ENCODE measurements at regions not wholly inside any gene's neighbourhood (a gene's known extent, or its start where the extent isn't known, plus 50 kb on each side); places are given as distances from the start of the nearest gene placed in this dataset.

- no peak for TF ChIP-seq CTCF (conservative IDR thresholded peaks at IDR 0.05; ENCODE audit: low read length)
- no peak overlapping the region for H3K4me3 ChIP-seq (ENCODE audit: low read length)
- no peak for DNase-seq (ENCODE audit: low read depth)
Measured at GRCh38 chr4:178080312-178080711, 638.1 kb upstream of the AGA start.

GRCh38 chr4:178081176-178081575 lies 638.9 kb upstream of the AGA start:
- DNase-seq (ENCODE audit: low read depth) = no peak
- no peak overlapping the region for H3K4me3 ChIP-seq (ENCODE audit: low read length)
- no peak for TF ChIP-seq CTCF (conservative IDR thresholded peaks at IDR 0.05; ENCODE audit: low read length)

- no peak overlapping the region for H3K4me3 ChIP-seq (ENCODE audit: low read length)
- TF ChIP-seq CTCF (conservative IDR thresholded peaks at IDR 0.05; ENCODE audit: low read length) = no peak
- no peak for DNase-seq (ENCODE audit: low read depth)
Measured at GRCh38 chr4:178081896-178082295, 639.7 kb upstream of the AGA start.

- no peak overlapping the region for H3K4me3 ChIP-seq (ENCODE audit: low read length)
- no peak for DNase-seq (ENCODE audit: low read depth)
- TF ChIP-seq CTCF (conservative IDR thresholded peaks at IDR 0.05; ENCODE audit: low read length) = no peak
Measured at GRCh38 chr4:178082906-178083305, 640.7 kb upstream of the AGA start.

- no peak for TF ChIP-seq CTCF (conservative IDR thresholded peaks at IDR 0.05; ENCODE audit: low read length)
- H3K4me3 ChIP-seq (ENCODE audit: low read length) = no peak overlapping the region
- no peak for DNase-seq (ENCODE audit: low read depth)
Measured at GRCh38 chr4:178083968-178084367, 641.7 kb upstream of the AGA start.

- TF ChIP-seq CTCF (conservative IDR thresholded peaks at IDR 0.05; ENCODE audit: low read length) = no peak
- no peak overlapping the region for H3K4me3 ChIP-seq (ENCODE audit: low read length)
- no peak for DNase-seq (ENCODE audit: low read depth)
Measured at GRCh38 chr4:178086320-178086719, 644.1 kb upstream of the AGA start.

GRCh38 chr4:178090640-178091411 lies 648.6 kb upstream of the AGA start:
- TF ChIP-seq CTCF (conservative IDR thresholded peaks at IDR 0.05; ENCODE audit: low read length) = no peak
- DNase-seq (ENCODE audit: low read depth) = no peak
- H3K4me3 ChIP-seq (ENCODE audit: low read length) = no peak overlapping the region
